Heart left ventricle (tissue), 16 donors: ENCODE measurements at regions not wholly inside any gene's neighbourhood (a gene's known extent, or its start where the extent isn't known, plus 50 kb on each side); places are given as distances from the start of the nearest gene placed in this dataset.

Experiments used
- ATAC-seq, 4 donors: fragments of 200-7000 bp; cut with Tn5 transposase; one replicate each; pipeline ENCODE4 v1.9.1; 2020 to 2022; ENCODE audit warnings: moderate library complexity in 4 of 4, mild to moderate bottlenecking in 3 of 4, moderate number of reproducible peaks in 1 of 4
- DNase-seq, 5 donors: peaks; one replicate each; pipeline ENCODE4 v3.0.0-alpha.2; 2020
- H3K27ac ChIP-seq, 12 donors: fragments of 200-600 bp; sonication (generic) in 4 of 12; one replicate each; pipeline versions ENCODE4 v1.5.0 to v1.8.0; 2016 to 2022; ENCODE audit warnings: mild to moderate bottlenecking in 2 of 12
- H3K27me3 ChIP-seq, 9 donors: fragments of 200-600 bp; sonication (generic) in 2 of 9; one replicate each; pipeline versions ENCODE4 v1.5.1 to v1.8.0; 2016 to 2022; ENCODE audit warnings: mild to moderate bottlenecking in 3 of 9
- H3K36me3 ChIP-seq, 9 donors: fragments of 200-600 bp; sonication (generic) in 2 of 9; one replicate each; pipeline versions ENCODE4 v1.5.0 to v1.8.0; 2018 to 2022; ENCODE audit warnings: mild to moderate bottlenecking in 2 of 9
- H3K4me1 ChIP-seq, 12 donors: fragments of 200-600 bp; sonication (generic) in 4 of 12; one replicate each; pipeline versions ENCODE4 v1.5.0 to v1.8.0; 2016 to 2022; ENCODE audit warnings: mild to moderate bottlenecking in 3 of 12
- H3K4me3 ChIP-seq, 12 donors: fragments of 200-600 bp; sonication (generic) in 4 of 12; one replicate each; pipeline versions ENCODE4 v1.5.0 to v1.8.0; 2017 to 2022; ENCODE audit warnings: mild to moderate bottlenecking in 9 of 12, moderate library complexity in 4 of 12
- H3K9me3 ChIP-seq, 12 donors: fragments of 200-600 bp; sonication (generic) in 4 of 12; one replicate each; pipeline versions ENCODE4 v1.5.0 to v1.8.0; 2016 to 2022; ENCODE audit warnings: mild to moderate bottlenecking in 1 of 12
- POLR2A ChIP-seq, 2 donors: fragments of 450-650 bp; IDR thresholded peaks; one replicate each; pipeline ENCODE4 v1.6.1; 2017; ENCODE audit warnings: antibody characterized with exemption in 2 of 2, mild to moderate bottlenecking in 2 of 2, moderate library complexity in 2 of 2
- WGBS, 4 donors: extraction: QIAGEN DNeasy Blood & Tissue Kit in 2 of 4; methylation state at CpG; one replicate each; pipeline versions ENCODE4 v1.1.5 to v1.1.7; 2013 to 2018; 5-methylcytosine and 5-hydroxymethylcytosine counted together
- intact Hi-C, 10 donors: fragments of 100-400 bp; cut with DNase I; formaldehyde crosslinking; loops; one replicate each; pipeline versions ENCODE4 v1.11.1 to v1.14.2; 2022
- TF ChIP-seq, protein P1 (sequence below), 12 donors: fragments of 200-600 bp; sonication (generic) in 4 of 12; IDR thresholded peaks; one replicate each; pipeline versions ENCODE4 v1.5.0 to v1.8.0; 2018 to 2022; ENCODE audit warnings: antibody characterized with exemption in 12 of 12, mild to moderate bottlenecking in 5 of 12
- donor health status: ischemic (EF 13 %, LVEDD 7.1; RV severe dilation, severe dysfunction).
- donor health status: healthy with polysubstance abuse.
- donor health status: DM: no; HTN: yes; CAD: no.
- donor health status: DM: no; HTN: no; CAD: no.
- donor health status: ischemic (EF 25% LVEDD 6.9; RV normal size, moderate dysfunction).
- donor health status: ischemic (EF 25% LVEDD 5.7; RV mildly dilated, moderate dysfunction).
- donor health status: healthy.
- donor health status: DM: yes; HTN: yes; CAD: no.
- donor health status: ischemic (EF 35%, LVEDD 5.7; RV mildly dilated, moderate dysfunction).
- donor health status: nonischemic (EF 11% LVEDD 7.7; RV severe dilation, severe dysfunction).
- donor health status: DM: yes; HTN: yes; CAD: no.
- donor health status: PGD.
- donor health status: ischemic (EF 29% LVEDD 5.4; RV normal size, mild dysfunction).
- donor health status: nonischemic (EF 23%, LVEDD 6.1; RV moderate dilation, normal function).

GRCh38 chr3:194014756-194015155 is 121.2 kb upstream of the HES1 start:
- Histone ChIP-seq H3K27me3 (peaks cover 0 to 34% (median 0%) of the 10 kb centered on the region in 9 donors), H3K9me3 (no peaks in the 10 kb centered on the region), H3K4me1 (peaks cover 0 to 7% (median 0%) of the 10 kb centered on the region in 12 donors), H3K4me3 (no peak overlapping the region), H3K27ac (no peak overlapping the region), H3K36me3 (no peaks in the 10 kb centered on the region)
- ATAC-seq (no peak), DNase-seq (no peak)
- WGBS, 4 donors, result 64 to 82% (median 78%) methylated on average over 4 of the region's 4 CpGs
- no peak for TF ChIP-seq POLR2A (IDR thresholded peaks at IDR 0.05)
- TF ChIP-seq, protein P1, sequence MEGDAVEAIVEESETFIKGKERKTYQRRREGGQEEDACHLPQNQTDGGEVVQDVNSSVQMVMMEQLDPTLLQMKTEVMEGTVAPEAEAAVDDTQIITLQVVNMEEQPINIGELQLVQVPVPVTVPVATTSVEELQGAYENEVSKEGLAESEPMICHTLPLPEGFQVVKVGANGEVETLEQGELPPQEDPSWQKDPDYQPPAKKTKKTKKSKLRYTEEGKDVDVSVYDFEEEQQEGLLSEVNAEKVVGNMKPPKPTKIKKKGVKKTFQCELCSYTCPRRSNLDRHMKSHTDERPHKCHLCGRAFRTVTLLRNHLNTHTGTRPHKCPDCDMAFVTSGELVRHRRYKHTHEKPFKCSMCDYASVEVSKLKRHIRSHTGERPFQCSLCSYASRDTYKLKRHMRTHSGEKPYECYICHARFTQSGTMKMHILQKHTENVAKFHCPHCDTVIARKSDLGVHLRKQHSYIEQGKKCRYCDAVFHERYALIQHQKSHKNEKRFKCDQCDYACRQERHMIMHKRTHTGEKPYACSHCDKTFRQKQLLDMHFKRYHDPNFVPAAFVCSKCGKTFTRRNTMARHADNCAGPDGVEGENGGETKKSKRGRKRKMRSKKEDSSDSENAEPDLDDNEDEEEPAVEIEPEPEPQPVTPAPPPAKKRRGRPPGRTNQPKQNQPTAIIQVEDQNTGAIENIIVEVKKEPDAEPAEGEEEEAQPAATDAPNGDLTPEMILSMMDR (IDR thresholded peaks at IDR 0.05), result no peak
- intact Hi-C loops, result no loop called here

DNA sequence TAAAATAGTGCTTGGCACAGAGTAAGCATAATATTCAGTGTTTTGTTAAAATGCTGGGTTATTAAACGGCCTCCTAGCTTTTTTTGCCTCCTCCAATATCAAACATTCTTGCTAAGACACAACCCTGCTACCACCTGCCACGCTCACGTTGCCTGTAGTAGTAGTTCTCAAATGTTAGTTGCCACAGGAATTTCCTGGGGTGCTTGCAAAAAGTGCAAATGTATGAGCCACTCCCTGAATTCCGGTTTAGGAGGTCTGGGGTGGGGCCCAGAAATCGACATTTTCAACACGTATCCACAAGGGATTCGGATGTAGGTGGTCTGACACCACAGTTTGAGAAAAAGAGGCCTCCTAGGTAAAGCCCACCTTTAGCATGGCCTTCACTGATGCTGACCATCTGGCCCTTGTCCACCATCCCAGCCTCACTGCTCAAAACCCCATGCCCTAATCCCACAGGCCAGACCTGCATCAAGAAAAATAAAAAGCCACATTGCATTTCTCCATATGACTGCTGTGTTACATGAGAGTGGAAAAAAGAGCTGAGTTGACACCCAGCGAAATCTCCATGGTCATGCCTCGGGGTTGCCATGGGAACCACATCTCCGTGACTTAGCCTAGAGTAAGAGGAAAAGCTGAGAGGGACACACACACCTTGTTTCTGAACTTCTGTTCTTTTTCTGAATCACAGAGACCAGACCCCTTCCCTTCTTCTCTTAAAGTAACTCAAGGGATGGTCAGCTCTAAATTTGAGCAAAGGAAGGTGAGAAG is 116.4 kb upstream of the HES1 start:
- ATAC-seq (no peak), DNase-seq (no peak)
- WGBS, 4 donors, result 91 to 97% (median 94%) methylated on average over 10 of the region's 10 CpGs
- Histone ChIP-seq H3K4me1 (no peaks in the 10 kb centered on the region), H3K4me3 (no peak overlapping the region), H3K9me3 (no peaks in the 10 kb centered on the region), H3K27ac (no peak overlapping the region), H3K27me3 (peaks cover 0 to 19% (median 0%) of the 10 kb centered on the region in 9 donors), H3K36me3 (no peaks in the 10 kb centered on the region)
- TF ChIP-seq, protein P1 (IDR thresholded peaks at IDR 0.05), result no peak
- no peak for TF ChIP-seq POLR2A (IDR thresholded peaks at IDR 0.05)
- intact Hi-C loops, result no loop called here

DNA sequence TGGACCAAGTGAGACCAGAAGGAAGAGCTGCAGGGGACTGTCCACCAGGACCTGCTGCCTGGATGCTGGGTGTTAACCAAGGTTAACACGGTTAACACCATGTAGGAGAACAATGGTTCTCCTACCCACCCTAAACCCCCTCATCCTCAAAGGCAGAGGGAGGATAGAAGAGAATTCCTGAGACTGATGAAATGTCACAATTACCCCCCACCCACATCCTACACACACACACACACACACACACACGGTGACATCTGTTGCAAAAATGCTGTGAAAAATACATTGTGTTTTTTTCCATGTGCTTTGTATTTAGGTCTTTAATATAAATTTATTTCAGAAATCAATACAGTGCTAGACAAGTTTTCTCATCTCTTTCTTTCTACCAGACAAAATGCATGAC is 113.9 kb upstream of the HES1 start:
- no peaks in the 10 kb centered on the region for H3K36me3 ChIP-seq
- H3K9me3 ChIP-seq, result no peaks in the 10 kb centered on the region
- H3K4me3 ChIP-seq, result no peak overlapping the region
- peaks cover 0 to 29% (median 1%) of the 10 kb centered on the region in 9 donors for H3K27me3 ChIP-seq
- DNase-seq (no peak), ATAC-seq (no peak)
- H3K4me1 ChIP-seq, result no peaks in the 10 kb centered on the region
- intact Hi-C loops, result no loop called here
- no peak overlapping the region for H3K27ac ChIP-seq
- WGBS, 4 donors, result 91 to 97% (median 93%) methylated on average over 2 of the region's 2 CpGs
- TF ChIP-seq, protein P1 (IDR thresholded peaks at IDR 0.05), result no peak
- TF ChIP-seq POLR2A (IDR thresholded peaks at IDR 0.05), result no peak

DNA sequence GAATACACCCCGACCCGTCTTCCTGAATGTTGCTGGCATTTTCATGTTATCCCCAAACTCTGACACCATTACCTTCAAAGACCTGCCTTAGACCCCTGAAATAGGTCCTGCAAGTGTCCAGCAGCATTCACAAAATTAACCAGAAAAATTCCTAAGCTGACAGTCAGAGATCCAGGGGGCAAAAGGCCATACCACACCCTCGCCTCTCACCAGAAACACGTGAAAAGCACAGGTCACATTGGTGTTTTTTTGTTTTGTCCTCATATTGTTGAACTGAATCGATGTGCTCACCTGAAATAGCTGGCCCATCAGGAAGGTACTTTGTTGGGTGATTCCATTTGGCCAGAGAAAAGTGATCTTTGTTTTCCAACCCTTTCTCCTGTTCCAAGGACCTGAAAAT is 113.1 kb upstream of the HES1 start:
- H3K27ac ChIP-seq, result no peak overlapping the region
- intact Hi-C loops, result no loop called here
- H3K4me3 ChIP-seq, result no peak overlapping the region
- 86 to 94% (median 91%) methylated on average over 5 of the region's 5 CpGs for WGBS, 4 donors
- no peaks in the 10 kb centered on the region for H3K4me1 ChIP-seq
- ATAC-seq, result no peak
- peaks cover 0 to 36% (median 0%) of the 10 kb centered on the region in 9 donors for H3K27me3 ChIP-seq
- no peaks in the 10 kb centered on the region for H3K36me3 ChIP-seq
- TF ChIP-seq, protein P1 (IDR thresholded peaks at IDR 0.05), result no peak
- no peak for TF ChIP-seq POLR2A (IDR thresholded peaks at IDR 0.05)
- no peaks in the 10 kb centered on the region for H3K9me3 ChIP-seq
- DNase-seq, result no peak
